ENCODE measurements at regions not wholly inside any gene's neighbourhood (a gene's known extent, or its start where the extent isn't known, plus 50 kb on each side); places are given as distances from the start of the nearest gene placed in this dataset.

GRCh38 chr3:156609546-156609945, 54.6 kb upstream of the SSR3 start:
- H3K9me3 ChIP-seq (ENCODE audit: low read depth) = no peaks in the 10 kb centered on the region
- H3K27ac ChIP-seq = no peak overlapping the region
- no peaks in the 10 kb centered on the region for H3K27me3 ChIP-seq
- no peak overlapping the region for H3K4me3 ChIP-seq
- peaks cover 23% of the 10 kb centered on the region for H3K4me1 ChIP-seq (ENCODE audit: low read depth)
- H3K36me3 ChIP-seq = no peaks in the 10 kb centered on the region
- TF ChIP-seq CTCF (IDR thresholded peaks at IDR 0.05; ENCODE audit: low read depth, low read length) = no peak
- DNase-seq (ENCODE audit: low read depth in 1 of 2, low spot score in 1 of 2) = no peak

GRCh38 chr3:156608601-156609514, 53.9 kb upstream of the SSR3 start:
- TF ChIP-seq CTCF (IDR thresholded peaks at IDR 0.05; ENCODE audit: low read depth, low read length) = no peak
- no peaks in the 10 kb centered on the region for H3K36me3 ChIP-seq
- no peaks in the 10 kb centered on the region for H3K27me3 ChIP-seq
- no peak overlapping the region for H3K4me3 ChIP-seq
- no peaks in the 10 kb centered on the region for H3K9me3 ChIP-seq (ENCODE audit: low read depth)
- DNase-seq (ENCODE audit: low read depth in 1 of 2, low spot score in 1 of 2) = no peak
- no peak overlapping the region for H3K27ac ChIP-seq
- peaks cover 23% of the 10 kb centered on the region for H3K4me1 ChIP-seq (ENCODE audit: low read depth)

- DNase-seq (ENCODE audit: low read depth in 1 of 2, low spot score in 1 of 2) = no peak
- no peaks in the 10 kb centered on the region for H3K27me3 ChIP-seq
- no peak overlapping the region for H3K4me3 ChIP-seq
- H3K27ac ChIP-seq = peak overlapping the region; percentile 96
- no peaks in the 10 kb centered on the region for H3K9me3 ChIP-seq (ENCODE audit: low read depth)
- H3K4me1 ChIP-seq (ENCODE audit: low read depth) = peaks cover 23% of the 10 kb centered on the region
- no peaks in the 10 kb centered on the region for H3K36me3 ChIP-seq
- no peak for TF ChIP-seq CTCF (IDR thresholded peaks at IDR 0.05; ENCODE audit: low read depth, low read length)
These were observed 51.8 kb upstream of the SSR3 start for GRCh38 chr3:156606729-156607128.

GRCh38 chr3:156605686-156606605, 51.0 kb upstream of the SSR3 start:
- peak; percentile 82 to 87 for DNase-seq (ENCODE audit: low read depth in 1 of 2, low spot score in 1 of 2)
- no peak for TF ChIP-seq CTCF (IDR thresholded peaks at IDR 0.05; ENCODE audit: low read depth, low read length)
- Histone ChIP-seq H3K9me3 (ENCODE audit: low read depth) (no peaks in the 10 kb centered on the region), H3K27ac (peak overlapping the region; percentile 96), H3K27me3 (no peaks in the 10 kb centered on the region), H3K36me3 (no peaks in the 10 kb centered on the region), H3K4me1 (ENCODE audit: low read depth) (peaks cover 23% of the 10 kb centered on the region), H3K4me3 (peak overlapping the region; percentile 16)

GRCh38 chr3:156604642-156605144, 49.8 kb upstream of the SSR3 start:
- H3K9me3 ChIP-seq (ENCODE audit: low read depth) = no peaks in the 10 kb centered on the region
- no peak overlapping the region for H3K4me3 ChIP-seq
- TF ChIP-seq CTCF (IDR thresholded peaks at IDR 0.05; ENCODE audit: low read depth, low read length) = no peak
- H3K27ac ChIP-seq = peak overlapping the region; percentile 96
- H3K36me3 ChIP-seq = no peaks in the 10 kb centered on the region
- no peaks in the 10 kb centered on the region for H3K27me3 ChIP-seq
- H3K4me1 ChIP-seq (ENCODE audit: low read depth) = peaks cover 23% of the 10 kb centered on the region
- DNase-seq (ENCODE audit: low read depth in 1 of 2, low spot score in 1 of 2) = no peak
